ENCODE measurements at regions not wholly inside any gene's neighbourhood (a gene's known extent, or its start where the extent isn't known, plus 50 kb on each side); places are given as distances from the start of the nearest gene placed in this dataset.

DNA sequence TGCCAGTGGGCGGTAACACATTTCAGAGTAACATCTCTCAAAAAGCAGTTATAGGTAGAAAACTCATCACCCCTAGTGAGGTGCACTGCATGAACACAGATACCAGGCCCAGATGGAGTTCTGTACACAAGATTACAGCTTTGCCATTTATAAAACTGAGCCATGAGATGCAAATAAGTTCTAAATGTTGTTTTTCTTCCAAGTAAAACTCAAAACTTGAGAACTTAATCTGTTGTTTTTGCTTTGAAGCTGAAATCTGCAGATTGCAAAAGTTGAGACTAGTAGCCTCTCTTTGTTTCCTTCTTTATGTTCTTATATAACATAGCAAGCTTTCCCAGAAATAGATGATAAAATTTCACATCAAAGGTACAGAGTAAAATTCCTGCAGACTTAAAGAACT, 434.1 kb downstream of the PLK2 start:
- POLR2A ChIA-PET (ENCODE audit: low non-redundant PET) = no interaction called here
- Histone ChIP-seq H3K4me1 (ENCODE audit: insufficient read depth, low read length, poor library complexity, severe bottlenecking) (no peaks in the 10 kb centered on the region), H3K9me3 (ENCODE audit: low read depth, low read length, poor library complexity, severe bottlenecking) (no peaks in the 10 kb centered on the region), H3K27me3 (replicated peaks; ENCODE audit: insufficient read depth, low read depth, low read length, poor library complexity) (no peaks in the 10 kb centered on the region), H3K27ac (ENCODE audit: low read depth, low read length, poor library complexity, severe bottlenecking) (no peak overlapping the region), H3K4me3 (ENCODE audit: low read depth, low read length, poor library complexity, severe bottlenecking) (no peak overlapping the region), H3K36me3 (ENCODE audit: insufficient read depth, low read length, poor library complexity, severe bottlenecking) (no peaks in the 10 kb centered on the region)
- TF ChIP-seq EZH2 (IDR thresholded peaks at IDR 0.05; ENCODE audit: borderline replicate concordance, low read depth, low read length, poor library complexity, severe bottlenecking) = no peak
- TF ChIP-seq, protein P1, sequence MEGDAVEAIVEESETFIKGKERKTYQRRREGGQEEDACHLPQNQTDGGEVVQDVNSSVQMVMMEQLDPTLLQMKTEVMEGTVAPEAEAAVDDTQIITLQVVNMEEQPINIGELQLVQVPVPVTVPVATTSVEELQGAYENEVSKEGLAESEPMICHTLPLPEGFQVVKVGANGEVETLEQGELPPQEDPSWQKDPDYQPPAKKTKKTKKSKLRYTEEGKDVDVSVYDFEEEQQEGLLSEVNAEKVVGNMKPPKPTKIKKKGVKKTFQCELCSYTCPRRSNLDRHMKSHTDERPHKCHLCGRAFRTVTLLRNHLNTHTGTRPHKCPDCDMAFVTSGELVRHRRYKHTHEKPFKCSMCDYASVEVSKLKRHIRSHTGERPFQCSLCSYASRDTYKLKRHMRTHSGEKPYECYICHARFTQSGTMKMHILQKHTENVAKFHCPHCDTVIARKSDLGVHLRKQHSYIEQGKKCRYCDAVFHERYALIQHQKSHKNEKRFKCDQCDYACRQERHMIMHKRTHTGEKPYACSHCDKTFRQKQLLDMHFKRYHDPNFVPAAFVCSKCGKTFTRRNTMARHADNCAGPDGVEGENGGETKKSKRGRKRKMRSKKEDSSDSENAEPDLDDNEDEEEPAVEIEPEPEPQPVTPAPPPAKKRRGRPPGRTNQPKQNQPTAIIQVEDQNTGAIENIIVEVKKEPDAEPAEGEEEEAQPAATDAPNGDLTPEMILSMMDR (conservative IDR thresholded peaks at IDR 0.05; ENCODE audit: low read depth, low read length) = no peak
- CTCF ChIA-PET = no interaction called here
- no peak for DNase-seq (ENCODE audit: low spot score)
- intact Hi-C loops (cut with micrococcal nuclease; ENCODE audit: unreplicated experiment) = no loop called here
- no TSS peak for BruUV-seq (replicated peaks)

DNA sequence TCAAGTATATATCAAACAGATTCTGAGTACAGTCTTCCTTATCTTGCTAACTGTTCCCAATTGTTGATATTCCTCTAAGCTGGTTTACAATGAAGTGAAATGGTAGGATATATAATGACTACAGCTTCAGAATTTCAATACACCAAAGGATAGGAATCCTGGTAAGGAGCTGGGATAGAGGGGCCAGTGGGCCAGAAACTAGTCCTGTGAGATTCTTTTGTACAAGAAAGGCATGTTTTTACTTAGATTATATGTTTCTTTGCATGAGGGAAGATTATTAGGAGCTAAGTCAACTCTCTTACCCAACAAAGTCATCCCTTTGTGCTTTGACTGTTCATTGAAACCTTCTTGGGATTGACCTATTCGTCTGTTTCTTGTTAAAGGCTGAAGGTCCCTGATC, 435.7 kb downstream of the PLK2 start:
- CTCF ChIA-PET = no interaction called here
- H3K27me3 ChIP-seq (replicated peaks; ENCODE audit: insufficient read depth, low read depth, low read length, poor library complexity) = no peaks in the 10 kb centered on the region
- no peak for TF ChIP-seq EZH2 (IDR thresholded peaks at IDR 0.05; ENCODE audit: borderline replicate concordance, low read depth, low read length, poor library complexity, severe bottlenecking)
- TF ChIP-seq, protein P1 (conservative IDR thresholded peaks at IDR 0.05; ENCODE audit: low read depth, low read length) = no peak
- no TSS peak for BruUV-seq (replicated peaks)
- intact Hi-C loops (cut with micrococcal nuclease; ENCODE audit: unreplicated experiment) = no loop called here
- POLR2A ChIA-PET (ENCODE audit: low non-redundant PET) = no interaction called here
- no peak for DNase-seq (ENCODE audit: low spot score)
- H3K4me1 ChIP-seq (ENCODE audit: insufficient read depth, low read length, poor library complexity, severe bottlenecking) = no peaks in the 10 kb centered on the region
- H3K27ac ChIP-seq (ENCODE audit: low read depth, low read length, poor library complexity, severe bottlenecking) = no peak overlapping the region
- no peaks in the 10 kb centered on the region for H3K9me3 ChIP-seq (ENCODE audit: low read depth, low read length, poor library complexity, severe bottlenecking)
- no peak overlapping the region for H3K4me3 ChIP-seq (ENCODE audit: low read depth, low read length, poor library complexity, severe bottlenecking)
- H3K36me3 ChIP-seq (ENCODE audit: insufficient read depth, low read length, poor library complexity, severe bottlenecking) = no peaks in the 10 kb centered on the region

DNA sequence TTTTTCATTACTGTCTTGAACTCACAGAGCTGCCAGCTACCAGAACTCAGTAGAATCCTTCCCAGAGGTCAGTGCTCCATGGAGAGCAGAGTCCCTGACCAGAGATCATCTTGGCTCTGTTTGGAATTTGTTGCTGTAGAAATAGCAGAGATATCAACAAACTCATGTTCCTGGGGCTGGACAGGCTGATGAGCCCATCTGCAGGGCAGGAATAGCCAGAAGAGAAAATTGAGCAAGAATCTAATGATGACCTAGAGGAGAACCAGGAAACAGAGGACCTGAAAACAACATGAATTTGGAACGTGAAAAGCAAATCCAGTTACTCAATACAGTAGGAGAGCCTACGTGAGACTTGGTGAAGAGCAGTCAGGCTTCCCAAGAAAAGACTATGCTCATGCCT, 437.8 kb downstream of the PLK2 start:
- H3K4me3 ChIP-seq (ENCODE audit: low read depth, low read length, poor library complexity, severe bottlenecking) = no peak overlapping the region
- TF ChIP-seq, protein P1 (conservative IDR thresholded peaks at IDR 0.05; ENCODE audit: low read depth, low read length) = no peak
- TF ChIP-seq EZH2 (IDR thresholded peaks at IDR 0.05; ENCODE audit: borderline replicate concordance, low read depth, low read length, poor library complexity, severe bottlenecking) = no peak
- ChIA-PET POLR2A (ENCODE audit: low non-redundant PET) (no interaction called here), CTCF (no interaction called here)
- intact Hi-C loops (cut with micrococcal nuclease; ENCODE audit: unreplicated experiment) = no loop called here
- BruUV-seq (replicated peaks) = no TSS peak
- no peak for DNase-seq (ENCODE audit: low spot score)
- no peaks in the 10 kb centered on the region for H3K36me3 ChIP-seq (ENCODE audit: insufficient read depth, low read length, poor library complexity, severe bottlenecking)
- no peaks in the 10 kb centered on the region for H3K4me1 ChIP-seq (ENCODE audit: insufficient read depth, low read length, poor library complexity, severe bottlenecking)
- no peaks in the 10 kb centered on the region for H3K9me3 ChIP-seq (ENCODE audit: low read depth, low read length, poor library complexity, severe bottlenecking)
- H3K27ac ChIP-seq (ENCODE audit: low read depth, low read length, poor library complexity, severe bottlenecking) = no peak overlapping the region
- no peaks in the 10 kb centered on the region for H3K27me3 ChIP-seq (replicated peaks; ENCODE audit: insufficient read depth, low read depth, low read length, poor library complexity)
